ENCODE measurements at regions not wholly inside any gene's neighbourhood (a gene's known extent, or its start where the extent isn't known, plus 50 kb on each side); places are given as distances from the start of the nearest gene placed in this dataset.
"Not testable (repeated sequence)": the region's sequence is repeated elsewhere in the genome, so short reads cannot be mapped to it uniquely, and the experiment has no call there.

- intact Hi-C loops (cut with DNase I; ENCODE audit: low total_unique reads), result no loop called here
- H3K36me3 ChIP-seq, result no peaks in the 10 kb centered on the region
- H3K27me3 ChIP-seq (replicated peaks in 1 of 7), result no peaks in the 10 kb centered on the region
- no peak for TF ChIP-seq POLR2AphosphoS5 (IDR thresholded peaks at IDR 0.05)
- no peak for TF ChIP-seq POLR2A (IDR thresholded peaks at IDR 0.05)
- no peak for TF ChIP-seq CTCF (IDR thresholded peaks at IDR 0.05 in 8 of 11, conservative IDR thresholded peaks at IDR 0.05 in 3 of 11)
- 76 to 88% (median 86%) methylated on average over 1 of the region's 1 CpG for WGBS, 5 donors
- no peak overlapping the region for H3K27ac ChIP-seq
- no peak for DNase-seq
- peaks cover 0 to 7% (median 0%) of the 10 kb centered on the region in 8 donors for H3K9me3 ChIP-seq
- H3K4me3 ChIP-seq, result no peak overlapping the region
- no peaks in the 10 kb centered on the region for H3K4me1 ChIP-seq
These were observed 371.3 kb upstream of the INTU start for GRCh38 chr4:127261476-127261875.

DNA sequence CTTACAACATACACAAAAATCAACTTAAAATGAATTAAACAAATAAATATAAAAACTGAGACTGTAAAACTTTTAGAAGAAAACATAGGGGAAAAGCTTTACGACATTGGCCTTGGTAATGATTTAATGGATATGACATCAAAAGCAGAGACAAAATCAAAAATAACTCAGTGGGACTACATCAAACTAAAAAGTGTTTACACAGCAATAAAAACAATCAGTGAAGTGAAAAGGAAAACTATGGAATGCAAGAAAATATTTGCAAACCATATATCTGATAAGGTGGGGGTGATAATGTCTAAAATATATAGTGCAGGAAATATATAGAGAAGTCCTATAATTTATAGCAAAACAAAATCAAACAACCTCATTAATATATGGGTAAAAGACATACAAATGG, 364.4 kb upstream of the INTU start:
- 82 to 96% (median 87%) methylated on average over 1 of the region's 1 CpG for WGBS, 5 donors
- no peak overlapping the region for H3K4me3 ChIP-seq
- no peak overlapping the region for H3K27ac ChIP-seq
- H3K36me3 ChIP-seq, result no peaks in the 10 kb centered on the region
- peaks cover 0 to 35% (median 25%) of the 10 kb centered on the region in 8 donors for H3K9me3 ChIP-seq
- intact Hi-C loops (cut with DNase I; ENCODE audit: low total_unique reads), result no loop called here
- H3K27me3 ChIP-seq (replicated peaks in 1 of 7), result no peaks in the 10 kb centered on the region
- DNase-seq, result no peak
- no peaks in the 10 kb centered on the region for H3K4me1 ChIP-seq
- TF ChIP-seq POLR2AphosphoS5 (IDR thresholded peaks at IDR 0.05) (no peak), POLR2A (IDR thresholded peaks at IDR 0.05) (no peak), CTCF (IDR thresholded peaks at IDR 0.05 in 8 of 11, conservative IDR thresholded peaks at IDR 0.05 in 3 of 11) (no peak)

DNA sequence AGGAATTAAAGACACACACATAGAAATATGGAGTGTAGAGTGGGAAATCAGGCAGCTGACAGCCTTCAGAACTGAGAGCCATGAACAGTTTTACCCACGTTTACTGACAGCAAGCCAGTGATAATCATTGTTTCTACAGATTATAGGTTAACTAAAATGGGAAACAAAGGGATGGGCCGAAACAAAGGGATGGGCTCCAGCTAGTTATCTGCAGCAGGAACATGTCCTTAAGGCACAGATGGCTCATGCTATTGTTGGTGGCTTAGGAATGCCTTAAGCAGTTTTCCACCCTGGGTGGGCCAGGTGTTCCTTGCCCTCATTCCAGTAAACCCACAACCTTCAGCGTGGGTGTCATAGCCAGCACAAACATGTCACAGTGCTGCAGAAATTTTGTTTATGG, 355.7 kb upstream of the INTU start:
- intact Hi-C loops (cut with DNase I; ENCODE audit: low total_unique reads); H3K36me3 ChIP-seq; H3K27me3 ChIP-seq (replicated peaks in 1 of 7); H3K4me3 ChIP-seq; DNase-seq; H3K27ac ChIP-seq; H3K4me1 ChIP-seq: not testable (repeated sequence)
- H3K9me3 ChIP-seq, result peaks cover 0 to 72% (median 52%) of the 10 kb centered on the region in 8 donors
- 78 to 94% (median 83%) methylated on average over 3 of the region's 3 CpGs for WGBS, 5 donors

- DNase-seq, result no peak
- H3K4me3 ChIP-seq, result no peak overlapping the region
- no peaks in the 10 kb centered on the region for H3K36me3 ChIP-seq
- H3K27ac ChIP-seq, result no peak overlapping the region
- intact Hi-C loops (cut with DNase I; ENCODE audit: low total_unique reads), result no loop called here
- H3K27me3 ChIP-seq (replicated peaks in 1 of 7), result no peaks in the 10 kb centered on the region
- H3K4me1 ChIP-seq, result no peaks in the 10 kb centered on the region
- TF ChIP-seq POLR2AphosphoS5 (IDR thresholded peaks at IDR 0.05) (no peak), CTCF (IDR thresholded peaks at IDR 0.05 in 8 of 11, conservative IDR thresholded peaks at IDR 0.05 in 3 of 11) (no peak), POLR2A (IDR thresholded peaks at IDR 0.05) (no peak)
- peaks cover 0 to 4% (median 0%) of the 10 kb centered on the region in 8 donors for H3K9me3 ChIP-seq
These were observed 348.5 kb upstream of the INTU start for GRCh38 chr4:127284236-127284635.

GRCh38 chr4:127291316-127291715, 341.4 kb upstream of the INTU start:
- Histone ChIP-seq H3K27me3 (replicated peaks in 1 of 7) (no peaks in the 10 kb centered on the region), H3K36me3 (no peaks in the 10 kb centered on the region), H3K4me3 (no peak overlapping the region), H3K9me3 (peaks cover 0 to 38% (median 32%) of the 10 kb centered on the region in 8 donors), H3K27ac (no peak overlapping the region), H3K4me1 (no peaks in the 10 kb centered on the region)
- intact Hi-C loops (cut with DNase I; ENCODE audit: low total_unique reads), result no loop called here
- 69 to 86% (median 72%) methylated on average over 1 of the region's 1 CpG for WGBS, 5 donors
- TF ChIP-seq CTCF (IDR thresholded peaks at IDR 0.05 in 8 of 11, conservative IDR thresholded peaks at IDR 0.05 in 3 of 11) (no peak), POLR2A (IDR thresholded peaks at IDR 0.05) (no peak), POLR2AphosphoS5 (IDR thresholded peaks at IDR 0.05) (no peak)
- no peak for DNase-seq

All from spleen (tissue), 11 donors.